ENCODE measurements at regions not wholly inside any gene's neighbourhood (a gene's known extent, or its start where the extent isn't known, plus 50 kb on each side); places are given as distances from the start of the nearest gene placed in this dataset.

DNA sequence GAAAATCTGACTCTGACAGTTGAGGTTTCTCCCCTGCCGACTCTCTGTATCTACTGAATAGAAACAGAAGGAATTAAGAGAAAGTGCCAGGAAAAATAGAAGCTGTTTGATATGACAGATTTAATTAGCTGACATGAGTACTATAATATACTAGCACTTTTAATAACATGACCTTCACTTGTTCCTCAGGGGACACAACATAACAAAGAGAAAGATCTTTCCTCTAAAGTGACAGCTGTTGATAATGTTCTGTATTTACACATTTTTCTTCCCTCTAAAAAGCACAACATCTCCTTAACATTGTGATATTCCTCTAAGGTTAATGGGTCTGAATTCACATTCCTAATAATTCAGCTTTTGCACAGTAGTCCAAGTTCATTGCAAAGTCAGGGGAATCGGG is 1136.0 kb downstream of the PCDH17 start:
- H3K36me3 ChIP-seq (ENCODE audit: control insufficient read depth in 2 of 2, insufficient read depth in 2 of 2, low read length in 1 of 2) = no peaks in the 10 kb centered on the region
- WGBS = 86% methylated on average over 2 of the region's 2 CpGs
- H3K4me3 ChIP-seq (ENCODE audit: low read length in 2 of 2) = no peak overlapping the region
- H3K27me3 ChIP-seq (ENCODE audit: control insufficient read depth in 2 of 2, insufficient read depth in 1 of 2, low read length in 1 of 2) = no peaks in the 10 kb centered on the region
- no peaks in the 10 kb centered on the region for H3K4me1 ChIP-seq (ENCODE audit: control insufficient read depth in 2 of 2, insufficient read depth in 2 of 2, low read length in 2 of 2)
- H3K9me3 ChIP-seq (ENCODE audit: control insufficient read depth in 2 of 2, insufficient read depth in 1 of 2, low read length in 1 of 2) = no peaks in the 10 kb centered on the region
- H3K27ac ChIP-seq (ENCODE audit: low read depth in 1 of 2, low read length in 1 of 2) = no peak overlapping the region
- no peak for DNase-seq (ENCODE audit: low read depth in 6 of 9, low spot score in 9 of 9)

DNA sequence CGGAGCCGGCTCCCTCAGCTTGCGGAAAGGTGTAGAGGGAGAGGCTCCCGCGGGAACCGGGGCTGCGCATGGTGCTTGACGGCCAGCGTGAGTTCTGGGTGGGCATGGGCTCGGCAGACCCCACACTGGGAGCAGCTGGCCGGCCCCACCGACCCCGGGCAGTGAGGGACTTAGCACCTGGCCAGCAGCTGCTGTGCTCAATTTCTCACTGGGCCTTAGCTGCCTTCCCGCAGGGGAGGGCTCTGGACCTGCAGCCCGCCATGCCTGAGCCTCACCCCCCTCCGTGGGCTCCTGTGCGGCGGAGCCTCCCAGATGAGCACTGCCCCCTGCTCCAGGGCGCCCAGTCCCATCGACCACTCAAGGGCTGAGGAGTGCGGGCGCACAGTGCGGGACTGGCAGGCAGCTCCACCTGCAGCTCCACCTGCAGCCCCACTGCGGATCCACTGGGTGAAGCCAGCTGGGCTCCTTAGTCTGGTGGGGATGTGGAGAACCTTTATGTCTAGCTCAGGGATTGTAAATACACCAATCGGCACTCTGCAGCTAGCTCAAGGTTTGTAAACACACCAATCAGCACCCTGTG is 1141.8 kb downstream of the PCDH17 start:
- Histone ChIP-seq H3K27me3 (ENCODE audit: control insufficient read depth in 2 of 2, insufficient read depth in 1 of 2, low read length in 1 of 2) (no peaks in the 10 kb centered on the region), H3K4me3 (ENCODE audit: low read length in 2 of 2) (no peak overlapping the region), H3K27ac (ENCODE audit: low read depth in 1 of 2, low read length in 1 of 2) (no peak overlapping the region), H3K36me3 (ENCODE audit: control insufficient read depth in 2 of 2, insufficient read depth in 2 of 2, low read length in 1 of 2) (no peaks in the 10 kb centered on the region), H3K4me1 (ENCODE audit: control insufficient read depth in 2 of 2, insufficient read depth in 2 of 2, low read length in 2 of 2) (no peaks in the 10 kb centered on the region), H3K9me3 (ENCODE audit: control insufficient read depth in 2 of 2, insufficient read depth in 1 of 2, low read length in 1 of 2) (no peaks in the 10 kb centered on the region)
- WGBS = 95% methylated on average over 24 of the region's 25 CpGs
- DNase-seq (ENCODE audit: low read depth in 6 of 9, low spot score in 9 of 9) = no peak

DNA sequence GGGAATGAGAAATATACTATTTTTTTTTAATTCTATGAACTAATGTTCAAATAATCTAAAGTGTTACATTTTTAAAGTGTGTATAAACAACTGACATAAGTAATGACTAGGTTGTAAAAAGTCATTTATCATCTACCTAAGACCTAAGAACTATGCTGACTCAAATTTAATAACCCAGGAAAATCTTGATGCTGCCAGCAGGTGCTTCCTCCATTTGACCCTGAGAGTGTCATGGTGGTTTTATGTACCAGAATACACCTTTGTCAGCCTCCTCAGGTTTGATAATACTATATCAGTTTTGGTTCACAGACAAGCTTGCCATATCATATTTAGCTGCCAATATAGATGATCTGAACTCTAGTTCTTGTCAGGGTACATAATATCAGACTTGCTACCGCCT is 1151.2 kb downstream of the PCDH17 start:
- Histone ChIP-seq H3K4me3 (ENCODE audit: low read length in 2 of 2) (no peak overlapping the region), H3K9me3 (ENCODE audit: control insufficient read depth in 2 of 2, insufficient read depth in 1 of 2, low read length in 1 of 2) (no peaks in the 10 kb centered on the region), H3K27ac (ENCODE audit: low read depth in 1 of 2, low read length in 1 of 2) (no peak overlapping the region), H3K4me1 (ENCODE audit: control insufficient read depth in 2 of 2, insufficient read depth in 2 of 2, low read length in 2 of 2) (no peaks in the 10 kb centered on the region), H3K27me3 (ENCODE audit: control insufficient read depth in 2 of 2, insufficient read depth in 1 of 2, low read length in 1 of 2) (no peaks in the 10 kb centered on the region), H3K36me3 (ENCODE audit: control insufficient read depth in 2 of 2, insufficient read depth in 2 of 2, low read length in 1 of 2) (no peaks in the 10 kb centered on the region)
- 95% methylated on average over 1 of the region's 1 CpG for WGBS
- DNase-seq (ENCODE audit: low read depth in 6 of 9, low spot score in 9 of 9) = no peak

DNA sequence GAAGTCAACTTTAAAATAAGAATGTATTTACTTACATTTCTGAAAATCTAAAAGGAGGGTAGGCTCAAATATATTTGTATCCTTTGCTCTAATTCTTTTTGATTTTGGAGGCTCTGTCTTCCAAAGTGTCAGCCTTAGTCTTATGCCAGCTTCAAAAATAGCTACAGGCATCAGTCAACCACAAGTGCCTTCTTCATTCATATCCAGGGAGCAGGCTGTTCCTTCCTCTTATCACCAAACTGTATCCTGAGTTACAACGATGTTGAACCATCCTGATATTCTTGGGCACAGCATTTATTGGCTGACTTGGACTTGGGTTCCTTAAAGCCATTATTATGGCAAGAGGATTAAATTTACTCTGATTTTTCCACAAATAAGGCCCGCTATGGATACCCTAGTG is 1161.3 kb downstream of the PCDH17 start:
- H3K36me3 ChIP-seq (ENCODE audit: control insufficient read depth in 2 of 2, insufficient read depth in 2 of 2, low read length in 1 of 2) = no peaks in the 10 kb centered on the region
- H3K27ac ChIP-seq (ENCODE audit: low read depth in 1 of 2, low read length in 1 of 2) = no peak overlapping the region
- H3K27me3 ChIP-seq (ENCODE audit: control insufficient read depth in 2 of 2, insufficient read depth in 1 of 2, low read length in 1 of 2) = no peaks in the 10 kb centered on the region
- H3K4me3 ChIP-seq (ENCODE audit: low read length in 2 of 2) = no peak overlapping the region
- no peaks in the 10 kb centered on the region for H3K4me1 ChIP-seq (ENCODE audit: control insufficient read depth in 2 of 2, insufficient read depth in 2 of 2, low read length in 2 of 2)
- WGBS = 47% methylated on average over 2 of the region's 2 CpGs
- DNase-seq (ENCODE audit: low read depth in 6 of 9, low spot score in 9 of 9) = no peak
- H3K9me3 ChIP-seq (ENCODE audit: control insufficient read depth in 2 of 2, insufficient read depth in 1 of 2, low read length in 1 of 2) = no peaks in the 10 kb centered on the region

DNA sequence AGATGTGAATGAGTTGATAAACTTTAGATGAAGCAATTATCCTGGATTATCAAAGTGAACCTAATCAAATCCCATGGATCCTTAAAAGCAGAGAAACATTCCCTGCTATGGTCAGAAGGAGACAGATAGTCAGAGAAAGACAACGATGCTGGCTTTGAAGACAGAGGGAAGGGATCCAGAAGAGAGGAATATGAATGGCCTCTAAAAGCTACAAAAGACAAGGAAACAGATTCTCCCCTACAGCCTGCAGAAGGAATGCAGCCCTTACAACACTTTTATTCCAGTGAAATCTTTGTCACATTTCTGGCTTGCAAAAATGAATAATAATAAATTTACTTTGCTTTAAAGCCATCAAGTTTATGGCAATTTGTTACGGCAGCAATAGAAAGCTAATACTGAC is 1164.2 kb downstream of the PCDH17 start:
- Histone ChIP-seq H3K27me3 (ENCODE audit: control insufficient read depth in 2 of 2, insufficient read depth in 1 of 2, low read length in 1 of 2) (no peaks in the 10 kb centered on the region), H3K27ac (ENCODE audit: low read depth in 1 of 2, low read length in 1 of 2) (no peak overlapping the region), H3K4me1 (ENCODE audit: control insufficient read depth in 2 of 2, insufficient read depth in 2 of 2, low read length in 2 of 2) (no peaks in the 10 kb centered on the region), H3K36me3 (ENCODE audit: control insufficient read depth in 2 of 2, insufficient read depth in 2 of 2, low read length in 1 of 2) (no peaks in the 10 kb centered on the region), H3K9me3 (ENCODE audit: control insufficient read depth in 2 of 2, insufficient read depth in 1 of 2, low read length in 1 of 2) (no peaks in the 10 kb centered on the region), H3K4me3 (ENCODE audit: low read length in 2 of 2) (no peak overlapping the region)
- 92% methylated on average over 2 of the region's 2 CpGs for WGBS
- DNase-seq (ENCODE audit: low read depth in 6 of 9, low spot score in 9 of 9) = no peak

DNA sequence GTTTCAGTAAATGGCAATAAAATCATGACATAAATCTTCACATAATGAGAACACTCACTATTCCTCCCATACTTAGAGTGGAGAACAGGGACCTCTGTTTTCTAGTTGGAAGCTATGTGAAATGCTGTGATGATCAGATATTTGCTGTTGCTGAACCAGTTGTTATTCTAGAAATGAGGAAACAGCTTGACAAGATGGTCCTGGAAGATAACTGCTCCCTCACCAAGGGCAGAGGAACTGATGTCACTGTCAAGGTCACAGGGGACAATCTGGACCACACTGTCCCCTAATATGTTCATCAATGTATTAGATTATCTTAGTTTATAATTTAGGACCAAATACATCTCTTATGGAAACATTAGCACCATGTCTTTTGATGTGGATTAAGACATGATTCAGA is 1173.3 kb downstream of the PCDH17 start:
- no peaks in the 10 kb centered on the region for H3K4me1 ChIP-seq (ENCODE audit: control insufficient read depth in 2 of 2, insufficient read depth in 2 of 2, low read length in 2 of 2)

DNA sequence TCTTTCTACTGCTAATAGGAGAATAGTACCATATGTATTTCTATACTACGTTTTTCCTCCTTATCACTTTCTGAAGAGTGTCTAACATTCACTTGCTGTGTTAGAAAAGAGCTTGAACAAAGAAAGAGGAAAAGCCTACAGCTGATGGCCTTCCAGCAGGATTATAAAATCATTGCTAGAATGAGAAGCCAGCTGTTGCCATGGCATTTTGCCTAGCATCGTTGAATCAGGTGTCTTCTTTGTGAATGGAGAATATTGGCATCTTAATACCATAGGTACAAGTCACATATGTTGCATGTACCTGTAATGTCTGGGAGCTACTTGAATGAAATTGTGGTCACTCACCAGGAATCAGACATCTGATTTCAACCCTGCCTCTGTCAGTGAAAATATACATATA is 1174.9 kb downstream of the PCDH17 start:
- H3K27me3 ChIP-seq (ENCODE audit: control insufficient read depth in 2 of 2, insufficient read depth in 1 of 2, low read length in 1 of 2) = no peaks in the 10 kb centered on the region
- H3K27ac ChIP-seq (ENCODE audit: low read depth in 1 of 2, low read length in 1 of 2) = no peak overlapping the region
- 88% methylated on average over 2 of the region's 2 CpGs for WGBS

More for the DNA sequence above, 1173.3 kb downstream of the PCDH17 start:
- no peak for DNase-seq (ENCODE audit: low read depth in 6 of 9, low spot score in 9 of 9)
- Histone ChIP-seq H3K9me3 (ENCODE audit: control insufficient read depth in 2 of 2, insufficient read depth in 1 of 2, low read length in 1 of 2) (no peaks in the 10 kb centered on the region), H3K27me3 (ENCODE audit: control insufficient read depth in 2 of 2, insufficient read depth in 1 of 2, low read length in 1 of 2) (no peaks in the 10 kb centered on the region), H3K27ac (ENCODE audit: low read depth in 1 of 2, low read length in 1 of 2) (no peak overlapping the region), H3K36me3 (ENCODE audit: control insufficient read depth in 2 of 2, insufficient read depth in 2 of 2, low read length in 1 of 2) (no peaks in the 10 kb centered on the region), H3K4me3 (ENCODE audit: low read length in 2 of 2) (no peak overlapping the region)

DNA sequence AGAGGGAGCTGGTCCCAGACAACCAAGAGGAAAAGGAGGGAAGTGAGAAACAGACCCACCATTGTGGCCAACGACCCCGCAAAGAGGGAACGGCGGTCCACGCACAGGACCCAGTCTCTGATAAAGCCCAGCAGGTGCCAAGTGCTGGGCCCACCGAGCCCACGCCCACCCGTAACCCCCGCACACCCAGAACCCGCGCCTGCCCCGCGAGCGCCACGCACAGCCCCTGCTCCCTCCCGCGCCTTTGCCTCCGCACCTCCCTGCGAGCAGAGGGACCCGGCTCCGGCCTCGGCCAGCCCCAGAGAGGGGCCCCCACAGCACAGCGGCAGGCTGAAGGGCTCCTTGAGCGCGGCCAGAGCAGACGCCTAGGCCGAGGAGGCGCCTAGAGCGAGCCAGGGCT is 1192.2 kb downstream of the PCDH17 start:
- WGBS = 94% methylated on average over 29 of the region's 29 CpGs
- DNase-seq (ENCODE audit: low read depth in 6 of 9, low spot score in 9 of 9) = no peak
- H3K4me3 ChIP-seq (ENCODE audit: low read length in 2 of 2) = no peak overlapping the region
- H3K27me3 ChIP-seq (ENCODE audit: control insufficient read depth in 2 of 2, insufficient read depth in 1 of 2, low read length in 1 of 2) = no peaks in the 10 kb centered on the region
- peaks cover 0 to 13% of the 10 kb centered on the region in 2 donors for H3K9me3 ChIP-seq (ENCODE audit: control insufficient read depth in 2 of 2, insufficient read depth in 1 of 2, low read length in 1 of 2)
- H3K4me1 ChIP-seq (ENCODE audit: control insufficient read depth in 2 of 2, insufficient read depth in 2 of 2, low read length in 2 of 2) = no peaks in the 10 kb centered on the region
- H3K36me3 ChIP-seq (ENCODE audit: control insufficient read depth in 2 of 2, insufficient read depth in 2 of 2, low read length in 1 of 2) = no peaks in the 10 kb centered on the region
- H3K27ac ChIP-seq (ENCODE audit: low read depth in 1 of 2, low read length in 1 of 2) = no peak overlapping the region

More for the DNA sequence above, 1174.9 kb downstream of the PCDH17 start:
- DNase-seq (ENCODE audit: low read depth in 6 of 9, low spot score in 9 of 9) = no peak
- Histone ChIP-seq H3K4me1 (ENCODE audit: control insufficient read depth in 2 of 2, insufficient read depth in 2 of 2, low read length in 2 of 2) (no peaks in the 10 kb centered on the region), H3K9me3 (ENCODE audit: control insufficient read depth in 2 of 2, insufficient read depth in 1 of 2, low read length in 1 of 2) (no peaks in the 10 kb centered on the region), H3K36me3 (ENCODE audit: control insufficient read depth in 2 of 2, insufficient read depth in 2 of 2, low read length in 1 of 2) (no peaks in the 10 kb centered on the region), H3K4me3 (ENCODE audit: low read length in 2 of 2) (no peak overlapping the region)

DNA sequence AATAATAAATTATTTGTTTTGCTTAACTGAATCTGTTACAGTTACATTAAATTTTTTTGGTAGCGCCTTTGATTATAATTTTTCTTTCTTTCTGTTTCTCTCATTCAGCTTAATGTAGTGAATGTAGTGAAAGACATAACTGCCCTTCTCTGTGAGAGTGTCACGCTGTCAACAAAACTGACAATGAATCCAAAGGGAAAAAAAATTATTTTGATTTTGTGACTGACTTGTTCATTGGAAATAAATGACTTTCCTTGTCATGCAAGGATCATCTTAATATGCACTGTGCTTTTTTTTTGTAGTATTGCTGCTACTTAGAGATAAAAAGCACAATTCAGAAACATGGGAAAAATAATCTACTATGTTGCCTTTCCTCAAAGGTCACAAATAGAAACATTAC is 1196.4 kb downstream of the PCDH17 start:
- WGBS = 95% methylated on average over 2 of the region's 2 CpGs
- Histone ChIP-seq H3K27ac (ENCODE audit: low read depth in 1 of 2, low read length in 1 of 2) (no peak overlapping the region), H3K9me3 (ENCODE audit: control insufficient read depth in 2 of 2, insufficient read depth in 1 of 2, low read length in 1 of 2) (peaks cover 0 to 8% of the 10 kb centered on the region in 2 donors), H3K36me3 (ENCODE audit: control insufficient read depth in 2 of 2, insufficient read depth in 2 of 2, low read length in 1 of 2) (no peaks in the 10 kb centered on the region), H3K27me3 (ENCODE audit: control insufficient read depth in 2 of 2, insufficient read depth in 1 of 2, low read length in 1 of 2) (no peaks in the 10 kb centered on the region), H3K4me3 (ENCODE audit: low read length in 2 of 2) (no peak overlapping the region), H3K4me1 (ENCODE audit: control insufficient read depth in 2 of 2, insufficient read depth in 2 of 2, low read length in 2 of 2) (no peaks in the 10 kb centered on the region)
- no peak for DNase-seq (ENCODE audit: low read depth in 6 of 9, low spot score in 9 of 9)

DNA sequence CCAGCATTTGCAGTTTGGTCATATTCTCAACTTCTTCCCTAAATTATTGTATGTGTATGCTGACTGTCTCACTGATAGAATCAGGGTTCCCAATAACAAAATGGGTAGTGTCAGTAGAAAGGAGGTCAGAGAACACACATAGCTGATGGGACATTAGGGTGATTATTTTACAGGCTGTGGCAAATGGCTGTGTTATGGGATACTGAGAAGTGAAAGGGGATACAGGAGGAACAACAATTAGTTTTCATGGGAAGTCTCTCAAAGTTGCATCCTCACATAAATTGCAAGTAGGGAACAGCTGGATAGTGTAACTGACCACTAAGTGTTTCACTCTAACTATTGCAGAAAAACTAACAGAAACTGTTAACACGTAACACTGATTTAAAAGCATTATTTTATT is 1199.3 kb downstream of the PCDH17 start:
- WGBS = 92% methylated on average over 1 of the region's 1 CpG
- no peaks in the 10 kb centered on the region for H3K9me3 ChIP-seq (ENCODE audit: control insufficient read depth in 2 of 2, insufficient read depth in 1 of 2, low read length in 1 of 2)
- H3K4me3 ChIP-seq (ENCODE audit: low read length in 2 of 2) = no peak overlapping the region
- no peaks in the 10 kb centered on the region for H3K36me3 ChIP-seq (ENCODE audit: control insufficient read depth in 2 of 2, insufficient read depth in 2 of 2, low read length in 1 of 2)
- no peak overlapping the region for H3K27ac ChIP-seq (ENCODE audit: low read depth in 1 of 2, low read length in 1 of 2)
- no peaks in the 10 kb centered on the region for H3K4me1 ChIP-seq (ENCODE audit: control insufficient read depth in 2 of 2, insufficient read depth in 2 of 2, low read length in 2 of 2)
- H3K27me3 ChIP-seq (ENCODE audit: control insufficient read depth in 2 of 2, insufficient read depth in 1 of 2, low read length in 1 of 2) = no peaks in the 10 kb centered on the region
- DNase-seq (ENCODE audit: low read depth in 6 of 9, low spot score in 9 of 9) = no peak

Measured in thymus (tissue), 11 donors.